K562 (cell line): ENCODE measurements at regions not wholly inside any gene's neighbourhood (a gene's known extent, or its start where the extent isn't known, plus 50 kb on each side); places are given as distances from the start of the nearest gene placed in this dataset.

ENCODE experiments used
- BRD4 ChIP-seq: fragments of 200-600 bp; sonication (generic); IDR thresholded peaks from 2 replicates; pipeline ENCODE4 v1.6.1; 2017; ENCODE audit warnings: inconsistent platforms
- CBX3 ChIP-seq, 2 experiments: IDR thresholded peaks; 1 replicate in 1 of 2; 2 replicates in 1 of 2; pipeline ENCODE4 v1.6.1; 2012; ENCODE audit warnings: inconsistent platforms in 2 of 2, low read length in 2 of 2, borderline replicate concordance in 1 of 2, control low read depth in 1 of 2
- CHD4 ChIP-seq: fragments of 200-600 bp; sonication (generic); IDR thresholded peaks from 3 replicates; pipeline ENCODE4 v1.6.1; 2012; ENCODE audit warnings: low read depth, mild to moderate bottlenecking, mixed read lengths, low read length, inconsistent platforms; ENCODE audit not compliant: insufficient read depth, insufficient replicate concordance, poor library complexity, severe bottlenecking
- CREBBP ChIP-seq: IDR thresholded peaks from one replicate; pipeline ENCODE4 v1.6.1; 2012; ENCODE audit warnings: low read depth, mild to moderate bottlenecking, control low read depth, inconsistent platforms, low read length
- FOXP1 ChIP-seq: sonication (generic); formaldehyde crosslinking; IDR thresholded peaks from 2 replicates; pipeline ENCODE4 v1.8.0; 2022; ENCODE audit warnings: mild to moderate bottlenecking, missing genetic modification reagents
- HDAC6 ChIP-seq: IDR thresholded peaks from 2 replicates; pipeline ENCODE4 v1.6.1; 2012; ENCODE audit warnings: low read depth, mild to moderate bottlenecking, control low read depth, inconsistent platforms, low read length, moderate library complexity
- HNRNPH1 ChIP-seq: fragments of 200-400 bp; formaldehyde crosslinking; optimal IDR thresholded peaks from 2 replicates; pipeline ENCODE3; 2017; ENCODE audit warnings: low read depth, mild to moderate bottlenecking, low read length, moderate library complexity
- MAFF ChIP-seq: IDR thresholded peaks from 2 replicates; pipeline ENCODE4 v1.6.1; 2012; ENCODE audit warnings: low read length, improper control_type of control experiment
- NCOA1 ChIP-seq: fragments of 450-650 bp; IDR thresholded peaks from 2 replicates; pipeline ENCODE4 v1.6.1; 2016; ENCODE audit warnings: low read depth
- NCOR1 ChIP-seq: fragments of 450-650 bp; IDR thresholded peaks from 2 replicates; pipeline ENCODE4 v1.6.1; 2016; ENCODE audit warnings: mild to moderate bottlenecking, moderate library complexity
- NFIC ChIP-seq: fragments of 450-650 bp; IDR thresholded peaks from 2 replicates; pipeline ENCODE4 v1.6.1; 2017; ENCODE audit warnings: mild to moderate bottlenecking, inconsistent platforms
- NRF1 ChIP-seq, 2 experiments: fragments of 450-650 bp; IDR thresholded peaks in 1 of 2; conservative IDR thresholded peaks in 1 of 2; 2 replicates each; pipeline ENCODE4 v1.6.1; 2014; ENCODE audit warnings: mild to moderate bottlenecking in 2 of 2
- PHF21A ChIP-seq: fragments of 450-650 bp; IDR thresholded peaks from 2 replicates; pipeline ENCODE4 v1.6.1; 2017; ENCODE audit warnings: low read depth, borderline replicate concordance
- PTBP1 ChIP-seq: fragments of 200-400 bp; formaldehyde crosslinking; IDR thresholded peaks from 2 replicates; pipeline ENCODE4 v1.6.1; 2017; ENCODE audit warnings: low read depth, low read length
- PTTG1 ChIP-seq: fragments of 450-650 bp; IDR thresholded peaks from 2 replicates; pipeline ENCODE4 v1.6.1; 2016; ENCODE audit warnings: low read depth, mild to moderate bottlenecking, missing genetic modification characterization, missing compliant biosample characterization
- RBFOX2 ChIP-seq: fragments of 200-400 bp; formaldehyde crosslinking; IDR thresholded peaks from 2 replicates; pipeline ENCODE4 v1.6.1; 2017; ENCODE audit warnings: low read depth, mild to moderate bottlenecking, low read length, moderate library complexity
- SMARCB1 ChIP-seq: IDR thresholded peaks from 2 replicates; pipeline ENCODE4 v1.6.1; 2011; ENCODE audit warnings: improper control_type of control experiment, low read depth; ENCODE audit not compliant: insufficient read length
- TAL1 ChIP-seq: fragments of 450-650 bp; IDR thresholded peaks from 2 replicates; pipeline ENCODE4 v1.6.1; 2016; ENCODE audit warnings: mild to moderate bottlenecking
- TCF3 ChIP-seq: sonication (generic); formaldehyde crosslinking; IDR thresholded peaks from 2 replicates; pipeline ENCODE4 v1.4.0; 2020; ENCODE audit warnings: mild to moderate bottlenecking, missing genetic modification reagents
- U2AF2 ChIP-seq: fragments of 200-400 bp; formaldehyde crosslinking; optimal IDR thresholded peaks from 2 replicates; pipeline ENCODE3; 2017; ENCODE audit warnings: low read depth, mild to moderate bottlenecking, low read length
- ZFP30 ChIP-seq: fragments of 250-450 bp; sonication (Bioruptor Pico); IDR thresholded peaks from 2 replicates; pipeline ENCODE4 v1.8.0; 2022; ENCODE audit warnings: moderate library complexity, mild to moderate bottlenecking, inconsistent platforms, borderline replicate concordance
- ZNF41 ChIP-seq: fragments of 250-450 bp; sonication (Bioruptor Pico); conservative IDR thresholded peaks from 2 replicates; pipeline ENCODE4 v1.4.0; 2020; ENCODE audit warnings: mild to moderate bottlenecking
- TF ChIP-seq, protein P1 (sequence below): fragments of 250-450 bp; sonication (Bioruptor Pico); IDR thresholded peaks from 2 replicates; pipeline ENCODE4 v1.8.0; 2021; ENCODE audit warnings: moderate library complexity, mild to moderate bottlenecking, inconsistent platforms
- TF ChIP-seq, protein P2 (sequence below): fragments of 250-450 bp; sonication (Bioruptor Pico); IDR thresholded peaks from 2 replicates; pipeline ENCODE4 v1.8.0; 2022; ENCODE audit warnings: moderate library complexity, mild to moderate bottlenecking, inconsistent platforms

DNA sequence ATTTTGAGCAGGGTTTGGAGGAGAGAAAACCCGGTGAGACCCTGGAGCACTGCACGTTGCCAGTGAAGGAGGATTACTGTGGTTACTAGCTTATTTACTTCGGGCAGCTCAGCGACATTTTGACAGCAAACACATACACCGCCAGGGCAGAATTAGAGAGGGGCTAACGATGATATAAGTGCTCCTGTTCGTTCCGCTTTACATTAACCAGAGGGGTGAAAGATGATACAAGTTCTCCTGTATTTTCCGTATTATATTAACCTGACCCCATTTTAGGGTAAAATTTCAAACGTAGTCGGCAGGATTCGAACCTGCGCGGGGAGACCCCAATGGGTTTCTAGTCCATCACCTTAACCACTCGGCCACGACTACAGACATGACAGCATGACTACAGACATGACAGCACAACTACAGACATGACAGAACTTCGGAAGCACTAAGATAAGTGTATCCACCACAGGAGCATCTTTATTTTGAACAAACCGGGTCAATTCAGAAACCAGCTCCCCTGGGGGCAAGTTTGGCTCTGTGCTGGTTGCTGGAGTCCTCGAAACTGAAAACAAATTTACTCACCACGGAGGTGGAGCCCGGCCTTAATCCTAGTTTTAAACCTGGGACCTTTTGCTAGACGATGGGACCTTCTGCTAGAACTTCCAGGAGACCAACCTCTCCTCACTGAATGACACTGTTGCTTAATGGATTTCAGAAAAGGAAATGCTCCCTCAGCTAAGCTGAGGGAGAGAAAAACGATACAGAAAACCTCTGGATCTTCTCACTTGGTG is 80.4 kb upstream of the ZNF184 start (continued):
- TF ChIP-seq NRF1 (conservative IDR thresholded peaks at IDR 0.05 in 1 of 2, IDR thresholded peaks at IDR 0.05 in 1 of 2) (peak; percentile 81 to 83), TAL1 (no peak), HDAC6 (no peak), NFIC (peak; percentile 75), MAFF (peak; percentile 14; the same call in 1 of the 2 replicates), CREBBP (no peak), FOXP1 (CRISPR knock-in tag) (peak; percentile 49; the same call in 1 of the 2 replicates), CBX3 (IDR thresholded peaks at IDR 0.05; ENCODE audit: borderline replicate concordance in 1 of 2, low read length in 2 of 2) (peak in 1 of 2 experiments; percentile 90; a peak in 1 of 3 replicates), NCOR1 (peak; percentile 74), RBFOX2 (peak; percentile 66), TCF3 (CRISPR knock-in tag) (peak; percentile 34), NCOA1 (peak; percentile 78), HNRNPH1 (no peak), PTBP1 (no peak), PTTG1 (tag) (no peak), ZNF41 (CRISPR knock-in tag) (0 out of 2 replicates have a peak, but pooled peaks have one; percentile 38), U2AF2 (no peak), SMARCB1 (no peak), PHF21A (0 out of 2 replicates have a peak, but pooled peaks have one; percentile 19), ZFP30 (CRISPR knock-in tag) (no peak), CHD4 (no peak), BRD4 (peak; percentile 57; the same call in 1 of the 2 replicates)
- TF ChIP-seq, protein P1, sequence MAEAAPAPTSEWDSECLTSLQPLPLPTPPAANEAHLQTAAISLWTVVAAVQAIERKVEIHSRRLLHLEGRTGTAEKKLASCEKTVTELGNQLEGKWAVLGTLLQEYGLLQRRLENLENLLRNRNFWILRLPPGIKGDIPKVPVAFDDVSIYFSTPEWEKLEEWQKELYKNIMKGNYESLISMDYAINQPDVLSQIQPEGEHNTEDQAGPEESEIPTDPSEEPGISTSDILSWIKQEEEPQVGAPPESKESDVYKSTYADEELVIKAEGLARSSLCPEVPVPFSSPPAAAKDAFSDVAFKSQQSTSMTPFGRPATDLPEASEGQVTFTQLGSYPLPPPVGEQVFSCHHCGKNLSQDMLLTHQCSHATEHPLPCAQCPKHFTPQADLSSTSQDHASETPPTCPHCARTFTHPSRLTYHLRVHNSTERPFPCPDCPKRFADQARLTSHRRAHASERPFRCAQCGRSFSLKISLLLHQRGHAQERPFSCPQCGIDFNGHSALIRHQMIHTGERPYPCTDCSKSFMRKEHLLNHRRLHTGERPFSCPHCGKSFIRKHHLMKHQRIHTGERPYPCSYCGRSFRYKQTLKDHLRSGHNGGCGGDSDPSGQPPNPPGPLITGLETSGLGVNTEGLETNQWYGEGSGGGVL (CRISPR knock-in tag), result no peak
- TF ChIP-seq, protein P2, sequence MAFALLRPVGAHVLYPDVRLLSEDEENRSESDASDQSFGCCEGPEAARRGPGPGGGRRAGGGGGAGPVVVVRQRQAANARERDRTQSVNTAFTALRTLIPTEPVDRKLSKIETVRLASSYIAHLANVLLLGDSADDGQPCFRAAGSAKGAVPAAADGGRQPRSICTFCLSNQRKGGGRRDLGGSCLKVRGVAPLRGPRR (CRISPR knock-in tag), result no peak
